CD4-positive, alpha-beta T cell (primary cell): ENCODE measurements at regions not wholly inside any gene's neighbourhood (a gene's known extent, or its start where the extent isn't known, plus 50 kb on each side); places are given as distances from the start of the nearest gene placed in this dataset.

Experiments used
- microRNA-seq: library from miRNA; unstranded; fragments of <30 nt; microRNA quantifications from one replicate; pipeline ENCODE4 v1.2.0, GENCODE V29; 2021; ENCODE audit warnings: borderline microRNAs expressed, borderline replicate concordance

Small RNAs in the stretch of these regions (microRNA-seq; reads per million reads assigned to microRNA genes)
- 1.0 reads per million for gene MIR550A3
